GM21390 (cell line): ENCODE measurements at regions not wholly inside any gene's neighbourhood (a gene's known extent, or its start where the extent isn't known, plus 50 kb on each side); places are given as distances from the start of the nearest gene placed in this dataset.

ENCODE experiments used
- ATAC-seq: cut with Tn5 transposase; IDR thresholded peaks from one replicate; pipeline ENCODE4 v1.9.1; 2021; ENCODE audit not compliant: unreplicated experiment

DNA sequence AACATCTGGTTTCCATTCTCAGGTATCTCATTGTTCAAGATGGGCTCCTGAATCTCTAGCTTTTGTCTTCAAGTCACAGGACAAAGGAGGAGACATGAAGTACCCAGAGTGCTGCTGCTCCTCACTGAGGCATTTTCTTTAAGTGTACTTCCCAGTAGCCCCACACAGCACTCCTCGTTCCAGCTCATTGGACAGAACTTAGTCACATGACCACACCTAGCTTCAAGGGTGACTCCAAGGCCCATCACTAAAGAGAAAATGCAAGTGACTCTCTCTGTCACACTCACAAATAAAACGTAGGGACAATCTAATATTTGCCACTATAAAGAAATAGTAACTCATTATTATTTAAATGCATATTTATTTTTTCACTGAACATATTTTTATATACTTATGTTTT is 58.3 kb upstream of the NEUROD6 start:
- no peak for ATAC-seq

DNA sequence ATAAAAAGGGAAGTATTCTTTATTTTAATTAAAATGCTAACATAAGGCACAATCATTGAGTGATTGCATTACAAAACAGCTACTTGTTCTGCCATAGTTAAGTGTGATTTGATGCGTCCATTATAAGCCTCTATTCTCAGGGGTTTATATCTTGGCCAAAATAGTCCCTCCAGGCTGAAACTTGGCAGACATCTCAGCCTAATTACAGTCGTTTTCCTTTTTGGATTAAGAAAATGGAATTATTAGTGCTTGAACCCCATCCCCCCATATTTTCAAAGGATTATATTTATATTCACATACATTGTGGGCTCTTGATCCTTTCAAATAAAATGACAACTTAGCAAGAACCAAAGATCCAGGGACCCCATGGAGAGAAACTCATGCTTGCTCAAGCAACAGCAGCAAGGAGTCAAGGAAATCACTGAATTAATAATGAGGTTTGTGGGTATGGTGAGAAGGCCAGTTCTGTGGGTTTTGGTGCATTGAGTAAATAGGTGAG is 66.7 kb upstream of the NEUROD6 start:
- ATAC-seq = no peak

DNA sequence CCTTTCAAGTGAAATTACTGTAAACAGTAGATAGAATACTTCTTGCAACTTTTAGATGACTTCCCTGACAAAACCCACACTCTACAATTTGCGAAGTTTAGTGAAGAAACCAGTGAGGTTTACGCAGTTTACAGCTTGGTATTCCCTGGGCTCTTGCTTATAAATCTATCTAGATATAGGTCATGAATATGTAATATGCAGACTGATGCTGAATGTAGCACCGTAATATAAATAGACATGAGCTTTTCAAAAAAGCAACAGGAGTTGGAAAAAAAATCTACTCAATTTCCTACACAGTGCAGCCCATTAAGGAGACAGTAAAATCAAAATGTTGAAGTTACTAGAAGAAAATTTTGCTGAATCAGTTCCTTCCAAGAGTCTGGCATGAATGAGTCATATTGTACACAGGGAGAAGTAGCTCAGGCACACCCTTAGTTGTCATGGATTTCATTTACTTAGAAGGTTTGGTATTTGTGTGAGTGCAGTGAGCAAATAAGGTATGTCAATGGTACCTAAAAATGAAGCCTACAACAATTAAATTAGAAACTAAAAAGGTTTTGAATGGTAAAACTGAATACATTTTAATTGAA is 67.7 kb upstream of the NEUROD6 start:
- ATAC-seq = no peak

DNA sequence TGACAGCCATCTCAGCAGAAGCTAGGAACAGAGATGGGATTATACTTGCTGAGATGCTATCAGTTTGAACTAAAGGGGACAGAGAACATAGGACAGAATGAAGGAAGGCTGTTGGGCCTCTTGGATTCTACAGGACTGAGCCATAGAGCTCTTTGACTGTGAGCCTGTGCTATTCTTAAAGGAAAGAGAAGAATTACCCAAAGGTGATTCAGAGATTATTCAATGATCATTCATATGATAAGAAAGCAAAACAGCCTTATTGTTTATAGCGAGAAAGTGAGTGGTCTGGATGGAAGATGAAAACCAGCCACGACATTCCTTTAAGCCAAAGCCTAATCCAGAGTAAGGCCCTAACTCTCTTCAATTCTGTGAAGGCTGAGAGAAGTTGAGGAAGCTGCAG is 69.7 kb upstream of the NEUROD6 start:
- no peak for ATAC-seq

DNA sequence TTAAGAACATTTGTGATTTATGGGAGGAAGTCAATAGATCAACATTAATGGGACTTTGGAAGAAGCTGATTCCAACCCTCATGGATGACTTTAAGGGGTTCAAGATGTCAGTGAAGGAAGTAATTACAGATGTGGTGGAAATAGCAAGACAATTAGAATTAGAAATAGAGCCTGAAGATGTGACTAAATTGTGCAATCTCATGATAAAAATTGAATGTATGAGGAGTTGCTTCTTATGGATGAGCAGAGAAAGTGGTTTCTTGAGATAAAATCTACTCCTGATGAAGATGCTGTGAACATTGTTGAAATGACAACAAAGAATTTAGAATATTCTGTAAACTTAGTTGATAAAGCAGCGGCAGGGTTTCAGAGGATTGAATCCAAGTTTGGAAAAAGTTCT is 70.9 kb upstream of the NEUROD6 start:
- no peak for ATAC-seq

DNA sequence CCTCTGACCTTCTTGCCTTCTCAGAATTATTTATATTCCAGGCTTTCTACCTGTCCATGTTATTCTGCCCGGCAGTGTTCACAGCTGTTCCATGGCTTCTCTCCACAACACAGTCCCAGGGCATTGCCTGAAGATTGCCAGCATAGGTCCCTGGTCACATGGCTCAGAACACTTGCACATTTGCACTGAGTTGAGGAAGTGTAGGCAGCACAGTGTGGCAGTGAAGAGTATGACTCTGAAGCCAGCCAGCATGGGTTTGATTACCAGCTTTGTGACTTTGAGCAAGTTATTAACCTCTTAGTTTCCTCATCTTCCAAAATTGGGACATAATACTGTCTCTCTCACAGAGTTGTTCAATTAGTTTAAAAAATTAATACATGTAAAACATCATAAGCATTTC is 73.2 kb upstream of the NEUROD6 start:
- ATAC-seq = no peak

DNA sequence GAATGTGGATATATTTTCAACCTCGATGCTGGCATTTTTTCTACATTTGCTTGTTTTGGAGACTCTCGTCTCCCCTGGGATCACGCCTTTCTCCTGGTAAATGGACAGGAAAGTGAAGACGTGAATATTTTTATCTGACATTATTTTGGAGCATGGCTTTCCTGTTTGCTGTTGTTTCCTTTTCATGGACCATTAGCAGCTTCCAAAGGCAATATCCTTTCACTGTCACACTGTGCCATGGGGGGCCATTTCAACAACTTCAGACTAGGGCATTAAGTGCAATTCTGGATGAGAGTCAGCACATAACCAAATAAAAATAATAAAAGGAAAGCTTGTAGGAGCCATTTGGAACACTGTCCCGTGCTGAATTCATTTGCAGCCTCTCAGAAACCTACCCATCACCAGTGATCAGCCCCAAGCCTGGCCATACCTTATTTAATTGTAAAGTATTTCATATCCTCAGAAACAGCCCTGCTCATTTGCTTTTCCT is 75.9 kb upstream of the NEUROD6 start:
- ATAC-seq = no peak

DNA sequence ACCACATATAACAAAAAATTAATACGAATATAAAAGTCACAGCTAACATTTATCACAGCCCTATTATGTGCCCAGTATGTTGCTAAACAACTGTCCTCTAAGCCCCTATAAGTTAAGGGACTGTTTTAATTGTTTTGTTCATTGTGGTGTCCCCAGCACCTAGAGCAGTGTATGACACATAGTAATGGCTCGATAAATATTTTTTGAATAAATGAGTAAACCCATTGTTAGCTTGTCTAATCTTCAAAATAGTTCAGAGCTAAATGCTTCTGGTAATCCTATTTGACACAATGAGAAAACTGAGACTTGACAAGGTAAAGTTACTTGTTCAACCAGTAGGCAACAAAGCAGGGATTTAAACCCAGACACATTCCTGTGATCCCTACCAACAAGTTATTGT is 78.4 kb upstream of the NEUROD6 start:
- ATAC-seq = no peak

DNA sequence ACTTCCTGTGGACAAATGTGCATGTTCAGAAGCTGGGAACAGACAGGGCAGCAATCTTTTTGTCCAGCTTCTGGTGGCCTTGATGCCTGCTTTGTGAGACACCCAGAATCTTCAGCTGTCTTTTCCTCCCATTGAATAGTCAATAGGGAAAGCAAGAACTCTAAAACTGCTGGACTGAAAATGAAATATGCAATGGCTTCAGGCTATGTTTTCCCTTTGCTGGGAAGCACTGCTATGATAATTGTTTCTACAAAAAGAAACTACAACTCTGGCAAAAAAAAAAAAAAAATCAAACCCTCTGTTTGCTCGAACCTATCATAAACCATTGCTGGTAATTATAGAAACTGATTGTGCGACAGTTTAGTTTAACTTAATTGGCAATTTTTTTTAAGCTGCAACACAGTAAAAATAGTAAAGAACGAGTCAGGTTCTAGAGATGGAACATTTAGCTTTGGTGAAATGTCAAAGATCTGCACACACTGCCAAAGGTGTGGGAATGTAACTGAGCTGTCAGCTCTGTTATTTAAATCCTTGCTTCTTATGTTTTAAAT is 79.1 kb upstream of the NEUROD6 start:
- no peak for ATAC-seq

DNA sequence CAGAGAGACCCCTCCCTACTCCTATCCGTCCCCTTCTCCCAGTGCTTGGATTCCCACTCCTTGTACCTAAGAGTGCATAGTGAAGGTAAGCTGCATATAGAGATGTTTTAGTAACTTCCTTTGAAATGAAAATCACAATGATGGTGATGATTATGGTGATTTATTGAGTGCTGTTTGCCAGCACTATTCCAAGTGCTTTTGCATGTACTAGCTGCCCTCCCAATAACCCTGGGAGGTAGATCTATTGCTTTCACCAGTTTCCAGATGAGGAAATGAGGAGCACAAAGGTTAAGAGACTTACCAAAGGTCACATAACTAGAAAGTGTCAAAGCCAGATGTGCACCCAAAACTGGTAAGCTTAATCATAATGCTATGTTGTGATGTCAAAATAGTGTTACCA is 80.4 kb upstream of the NEUROD6 start:
- ATAC-seq = no peak

DNA sequence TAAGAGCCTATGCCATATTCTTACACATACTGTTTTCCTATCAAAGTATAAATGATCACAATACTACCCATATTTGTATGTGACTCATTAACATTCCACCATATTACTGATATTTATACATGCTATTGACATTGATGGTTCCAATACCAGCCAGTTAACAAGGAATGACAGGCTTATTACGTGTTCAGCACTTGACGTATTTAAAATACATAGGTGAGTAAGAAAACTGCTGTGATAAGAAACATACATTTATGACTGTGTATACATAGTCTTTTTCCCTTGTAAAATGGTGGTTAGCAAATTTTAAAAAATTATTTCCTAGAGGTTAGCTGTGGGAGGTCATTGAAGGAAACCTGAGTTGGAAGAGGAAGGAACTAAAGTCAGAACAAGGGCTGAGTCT is 81.1 kb upstream of the NEUROD6 start:
- no peak for ATAC-seq

DNA sequence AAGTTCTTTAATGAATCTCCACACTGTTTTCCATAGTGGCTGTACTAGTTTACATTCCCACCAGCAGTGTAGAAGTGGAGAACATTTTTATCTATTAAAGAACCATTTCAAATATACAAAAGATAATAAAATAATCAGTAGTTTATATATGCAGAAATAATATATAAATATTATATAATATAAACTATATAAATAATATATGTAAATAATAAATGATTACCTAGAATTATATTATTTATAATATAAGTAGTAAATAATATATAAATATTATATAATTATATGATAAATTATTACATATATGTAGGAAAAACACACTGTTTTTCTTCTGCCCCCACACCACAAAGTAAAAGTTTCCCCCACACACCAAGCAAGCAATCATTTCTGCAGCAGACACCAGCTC is 83.5 kb upstream of the NEUROD6 start:
- no peak for ATAC-seq

DNA sequence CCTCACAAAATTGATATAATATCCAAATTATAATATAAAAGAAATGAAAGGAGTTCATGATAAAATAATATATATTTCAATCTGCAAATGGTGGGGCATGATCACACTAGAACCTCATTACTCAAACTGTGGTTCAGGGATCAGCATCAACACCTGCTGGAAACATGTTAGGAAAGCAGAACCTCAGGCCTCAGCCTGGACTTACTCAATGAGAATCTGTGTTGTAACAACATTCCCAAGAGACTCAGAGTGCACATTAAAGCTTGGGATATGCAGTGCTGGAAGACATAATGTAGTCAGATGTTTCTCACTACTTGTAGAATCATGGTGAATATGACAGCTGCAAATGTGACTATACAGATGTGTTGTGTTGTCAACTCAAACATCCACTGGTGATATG is 81.7 kb upstream of the ITPRID1 start:
- no peak for ATAC-seq

DNA sequence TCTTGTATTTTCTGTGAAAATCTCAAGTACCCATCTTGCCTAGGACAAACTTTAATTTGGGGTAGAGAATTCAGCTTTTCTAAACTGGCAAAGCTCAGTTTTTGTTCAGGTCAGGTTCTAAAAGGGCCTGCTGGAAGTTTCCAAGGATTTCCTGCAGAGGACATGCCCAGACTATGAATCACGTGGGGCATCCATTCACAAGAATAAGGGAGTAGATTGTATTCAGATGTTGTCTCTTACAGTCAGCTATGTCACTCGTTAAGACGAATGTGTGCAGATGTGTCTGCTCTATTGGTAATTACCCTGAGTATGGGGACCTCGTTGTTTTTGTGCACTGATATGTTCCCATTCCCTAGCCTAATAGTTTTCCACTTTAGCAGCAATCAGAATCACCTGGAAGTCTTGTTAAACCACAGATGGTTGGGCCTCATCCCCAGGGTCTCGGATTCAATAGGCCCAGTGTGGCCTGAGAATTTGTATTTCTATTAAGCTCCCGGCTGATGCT is 81.0 kb upstream of the ITPRID1 start:
- ATAC-seq = no peak

DNA sequence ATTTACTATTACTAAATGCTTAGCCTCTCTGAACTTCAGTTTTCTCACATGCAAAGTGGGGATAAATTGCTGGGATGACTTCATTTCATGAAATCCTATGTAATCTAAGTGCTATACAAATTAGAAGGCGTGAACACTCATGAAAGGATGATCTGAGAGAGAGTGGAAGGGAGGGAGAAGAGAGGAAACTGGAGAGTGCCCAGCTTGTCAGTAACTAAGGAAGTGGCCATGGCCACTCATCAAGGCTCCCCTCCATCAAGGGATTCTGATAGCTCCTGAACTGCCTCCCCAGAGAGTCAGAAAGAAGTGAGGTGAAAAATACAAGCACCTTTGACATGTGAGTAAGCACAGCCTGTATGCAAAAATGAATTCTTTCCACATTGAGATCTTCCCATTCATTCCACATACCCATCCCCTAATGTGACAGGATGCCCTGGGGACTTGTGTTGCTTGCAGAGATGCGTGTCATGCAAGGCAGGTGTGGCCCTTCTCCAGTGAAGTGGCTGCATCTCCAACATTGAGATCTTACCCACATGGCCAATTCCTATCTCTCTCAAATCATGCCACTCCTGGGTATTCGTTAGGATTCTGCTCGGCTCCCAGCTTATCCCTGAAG is 76.5 kb upstream of the ITPRID1 start:
- ATAC-seq = no peak

DNA sequence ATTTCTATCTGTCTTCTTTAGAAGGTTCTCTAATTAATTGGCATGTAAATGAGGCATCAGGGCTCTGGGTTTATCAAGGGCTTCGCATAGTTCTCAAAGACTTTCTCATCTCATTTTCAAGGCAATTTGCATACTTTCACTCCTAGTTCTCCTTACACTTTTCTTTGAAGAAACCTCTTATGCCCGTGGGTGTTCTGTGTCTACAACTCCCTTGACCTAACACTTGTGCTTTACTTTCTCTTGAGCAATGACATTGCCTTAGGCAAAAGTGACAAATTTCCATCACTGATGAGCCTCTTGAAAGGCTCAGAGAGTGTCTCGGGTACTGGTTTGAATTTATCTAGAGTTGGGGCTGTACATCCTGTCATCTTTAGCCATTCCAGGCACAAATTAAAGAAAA is 74.7 kb upstream of the ITPRID1 start:
- no peak for ATAC-seq

DNA sequence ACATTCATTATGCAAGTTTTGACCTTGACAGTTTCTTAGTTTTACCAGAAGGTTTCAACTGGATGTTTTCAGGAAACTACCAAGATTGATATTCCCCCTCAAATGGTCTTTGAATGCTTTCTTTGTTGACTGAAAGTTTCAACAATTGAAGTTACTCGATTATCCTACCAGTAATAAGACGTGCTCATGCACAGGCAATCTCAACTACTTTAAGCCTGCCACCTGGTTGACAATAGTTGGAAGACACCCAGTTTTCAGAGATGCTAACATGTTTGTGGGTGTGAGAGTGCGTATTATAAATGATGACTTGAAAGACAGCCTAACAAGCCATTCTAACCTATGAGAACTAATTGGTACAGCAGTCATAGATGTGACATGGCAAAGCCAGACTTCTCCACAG is 73.4 kb upstream of the ITPRID1 start:
- no peak for ATAC-seq

DNA sequence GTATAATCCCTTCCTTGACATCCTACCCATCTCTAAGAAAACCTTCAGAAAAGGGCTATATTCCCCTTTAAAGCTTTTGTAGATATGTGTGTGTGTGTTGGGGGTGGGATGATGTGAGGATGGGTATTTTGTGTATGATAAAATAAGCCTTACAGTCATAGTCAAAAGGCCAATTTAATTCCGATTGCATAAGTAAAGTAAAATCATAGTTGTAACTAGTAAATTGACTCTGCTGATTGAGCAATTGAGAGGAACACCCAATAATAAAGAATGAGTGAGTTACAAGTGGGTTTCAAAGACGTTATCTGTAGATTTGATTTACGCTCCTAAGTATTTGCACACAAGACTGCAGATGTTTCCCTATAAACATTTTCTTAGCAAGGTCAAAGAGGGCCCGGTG is 71.3 kb upstream of the ITPRID1 start:
- no peak for ATAC-seq

DNA sequence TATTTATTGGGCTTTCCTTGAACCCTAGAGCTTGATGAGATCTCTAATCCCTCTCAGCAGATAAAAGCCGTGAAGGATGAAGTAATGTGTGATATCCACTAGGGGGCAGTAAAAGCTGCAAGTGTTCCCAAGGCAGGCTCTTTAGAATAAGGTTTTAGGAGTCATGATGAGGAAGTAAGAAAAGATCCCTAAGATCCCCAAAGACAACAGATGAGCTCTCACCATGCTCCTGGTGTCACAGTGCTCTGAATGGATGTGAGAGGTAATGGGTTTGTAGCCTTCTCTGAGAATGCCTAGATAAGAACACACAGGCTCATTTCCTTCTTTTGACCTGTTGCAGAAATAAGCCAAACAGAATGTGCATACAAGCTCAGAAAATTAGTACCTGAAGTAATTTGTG is 70.4 kb upstream of the ITPRID1 start:
- ATAC-seq = peak; percentile 74

DNA sequence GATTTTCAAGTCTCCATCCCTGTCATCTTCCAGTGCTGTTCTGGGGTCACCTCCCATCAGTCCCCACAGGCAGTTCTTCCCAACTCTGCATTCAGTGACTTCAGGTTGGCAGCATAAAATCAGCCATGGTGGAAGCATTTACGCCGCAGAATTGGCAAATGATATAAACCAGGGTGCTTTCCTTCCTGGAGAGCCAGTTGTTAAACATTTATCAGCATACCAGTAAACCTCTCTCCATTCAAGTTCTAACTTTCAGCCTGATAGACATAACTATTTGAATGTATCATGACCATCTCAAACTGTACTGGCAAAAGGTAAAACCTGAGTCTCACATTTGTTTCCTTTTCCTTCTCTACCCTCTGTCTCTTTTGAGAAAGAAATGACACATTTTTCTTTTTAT is 69.7 kb upstream of the ITPRID1 start:
- no peak for ATAC-seq

DNA sequence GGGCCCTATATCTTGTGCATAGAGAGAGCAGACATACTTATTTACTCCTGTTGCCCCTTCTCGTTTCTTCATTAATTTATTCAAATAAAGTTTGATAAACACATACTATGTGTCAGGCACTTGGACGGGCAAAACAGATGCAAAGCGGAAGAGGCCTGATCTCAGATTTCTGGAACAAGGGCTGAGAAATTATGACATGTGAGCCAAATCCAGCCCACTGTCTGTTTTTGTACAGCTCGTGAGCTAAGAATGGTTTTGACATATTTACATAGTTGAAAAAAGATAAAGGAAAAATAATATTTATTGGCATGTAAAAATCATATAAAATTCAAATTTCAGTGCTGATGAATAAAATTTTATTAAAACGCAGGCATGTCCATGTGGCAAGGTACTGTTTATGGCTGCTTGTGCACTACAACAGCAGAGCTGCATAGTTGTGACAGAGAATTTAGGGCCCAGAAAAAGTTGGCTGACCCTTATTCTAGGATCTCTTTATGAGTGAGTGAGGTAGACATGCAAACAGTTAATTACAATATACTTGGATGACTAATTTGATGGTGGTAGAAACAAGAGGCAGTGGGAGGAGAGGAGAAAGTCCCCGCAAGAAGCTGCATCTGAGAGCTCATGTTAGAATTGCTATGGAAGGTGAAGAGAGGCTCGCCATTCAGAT is 68.1 kb upstream of the ITPRID1 start:
- no peak for ATAC-seq

DNA sequence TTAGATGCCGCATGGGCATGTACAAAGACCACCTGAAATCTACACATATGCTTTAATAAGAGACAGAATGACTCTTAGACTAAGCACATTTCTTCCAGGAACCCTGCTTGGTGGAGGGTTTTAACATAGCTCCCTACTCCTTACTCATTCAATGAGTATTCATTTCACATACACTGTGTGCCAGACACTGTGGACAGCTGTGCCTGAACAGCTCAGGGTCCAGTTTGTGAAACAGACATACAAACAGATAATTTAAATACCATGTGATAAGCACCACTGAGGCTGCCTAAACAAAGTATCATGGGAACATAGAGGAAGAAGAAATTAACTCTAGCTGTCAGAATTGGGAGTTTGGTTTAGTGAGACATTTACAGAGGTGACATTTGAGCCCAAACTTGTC is 65.2 kb upstream of the ITPRID1 start:
- ATAC-seq = no peak
